PFSK-1 (cell line): ENCODE measurements at regions not wholly inside any gene's neighbourhood (a gene's known extent, or its start where the extent isn't known, plus 50 kb on each side); places are given as distances from the start of the nearest gene placed in this dataset.

ENCODE experiments used
- POLR2AphosphoS5 ChIP-seq: IDR thresholded peaks from 2 replicates; pipeline ENCODE4 v1.6.1; 2012; ENCODE audit warnings: low read depth, mild to moderate bottlenecking, control low read depth, low read length, moderate library complexity
- TAF1 ChIP-seq: IDR thresholded peaks from 2 replicates; pipeline ENCODE4 v1.6.1; 2012; ENCODE audit warnings: low read length, control low read depth, borderline replicate concordance; ENCODE audit not compliant: insufficient read depth
- TF ChIP-seq, protein P1 (sequence below), 2 experiments: IDR thresholded peaks; 2 replicates each; pipeline versions ENCODE4 v1.6.1 to v1.8.0; 2011 to 2012; ENCODE audit warnings: low read depth in 2 of 2, low read length in 2 of 2, control low read depth in 1 of 2, inconsistent platforms in 1 of 2, mild to moderate bottlenecking in 1 of 2, moderate library complexity in 1 of 2; ENCODE audit not compliant: insufficient read depth in 1 of 2

- TF ChIP-seq POLR2AphosphoS5: no peak
- TF ChIP-seq, protein P1, sequence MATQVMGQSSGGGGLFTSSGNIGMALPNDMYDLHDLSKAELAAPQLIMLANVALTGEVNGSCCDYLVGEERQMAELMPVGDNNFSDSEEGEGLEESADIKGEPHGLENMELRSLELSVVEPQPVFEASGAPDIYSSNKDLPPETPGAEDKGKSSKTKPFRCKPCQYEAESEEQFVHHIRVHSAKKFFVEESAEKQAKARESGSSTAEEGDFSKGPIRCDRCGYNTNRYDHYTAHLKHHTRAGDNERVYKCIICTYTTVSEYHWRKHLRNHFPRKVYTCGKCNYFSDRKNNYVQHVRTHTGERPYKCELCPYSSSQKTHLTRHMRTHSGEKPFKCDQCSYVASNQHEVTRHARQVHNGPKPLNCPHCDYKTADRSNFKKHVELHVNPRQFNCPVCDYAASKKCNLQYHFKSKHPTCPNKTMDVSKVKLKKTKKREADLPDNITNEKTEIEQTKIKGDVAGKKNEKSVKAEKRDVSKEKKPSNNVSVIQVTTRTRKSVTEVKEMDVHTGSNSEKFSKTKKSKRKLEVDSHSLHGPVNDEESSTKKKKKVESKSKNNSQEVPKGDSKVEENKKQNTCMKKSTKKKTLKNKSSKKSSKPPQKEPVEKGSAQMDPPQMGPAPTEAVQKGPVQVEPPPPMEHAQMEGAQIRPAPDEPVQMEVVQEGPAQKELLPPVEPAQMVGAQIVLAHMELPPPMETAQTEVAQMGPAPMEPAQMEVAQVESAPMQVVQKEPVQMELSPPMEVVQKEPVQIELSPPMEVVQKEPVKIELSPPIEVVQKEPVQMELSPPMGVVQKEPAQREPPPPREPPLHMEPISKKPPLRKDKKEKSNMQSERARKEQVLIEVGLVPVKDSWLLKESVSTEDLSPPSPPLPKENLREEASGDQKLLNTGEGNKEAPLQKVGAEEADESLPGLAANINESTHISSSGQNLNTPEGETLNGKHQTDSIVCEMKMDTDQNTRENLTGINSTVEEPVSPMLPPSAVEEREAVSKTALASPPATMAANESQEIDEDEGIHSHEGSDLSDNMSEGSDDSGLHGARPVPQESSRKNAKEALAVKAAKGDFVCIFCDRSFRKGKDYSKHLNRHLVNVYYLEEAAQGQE (IDR thresholded peaks at IDR 0.05; ENCODE audit: insufficient read depth in 1 of 2, low read depth in 2 of 2, low read length in 2 of 2): no peak
- no peak for TF ChIP-seq TAF1
Measured at GRCh38 chr17:71803656-71804284, 317.1 kb upstream of the SOX9 start.
